ENCODE measurements at regions not wholly inside any gene's neighbourhood (a gene's known extent, or its start where the extent isn't known, plus 50 kb on each side); places are given as distances from the start of the nearest gene placed in this dataset.

- no peak for TF ChIP-seq POLR2A (IDR thresholded peaks at IDR 0.05; ENCODE audit: low read length)
- no peak for TF ChIP-seq GATA1 (IDR thresholded peaks at IDR 0.05; ENCODE audit: low read depth, low read length)
Measured at GRCh38 chr12:11960646-11961045, 110.1 kb upstream of the BCL2L14 start.

Data from erythroblast (primary cell).